WTC11 (cell line): ENCODE measurements at regions not wholly inside any gene's neighbourhood (a gene's known extent, or its start where the extent isn't known, plus 50 kb on each side); places are given as distances from the start of the nearest gene placed in this dataset.

Experiments used
- CREB1 ChIP-seq: sonication (generic); formaldehyde crosslinking; IDR thresholded peaks from 2 replicates; pipeline ENCODE4 v1.8.0; 2023; ENCODE audit warnings: mild to moderate bottlenecking, missing genetic modification reagents
- CREM ChIP-seq: sonication (generic); formaldehyde crosslinking; IDR thresholded peaks from 2 replicates; pipeline ENCODE4 v1.8.1; 2022; ENCODE audit warnings: mild to moderate bottlenecking, missing genetic modification reagents, moderate library complexity
- E2F5 ChIP-seq: sonication (generic); formaldehyde crosslinking; IDR thresholded peaks from 2 replicates; pipeline ENCODE4 v1.8.1; 2022; ENCODE audit warnings: mild to moderate bottlenecking, moderate library complexity, missing genetic modification reagents
- MAX ChIP-seq: sonication (generic); formaldehyde crosslinking; IDR thresholded peaks from 2 replicates; pipeline ENCODE4 v1.8.0; 2022; ENCODE audit warnings: mild to moderate bottlenecking, missing genetic modification reagents
- PRRX2 ChIP-seq: fragments of 250-450 bp; sonication (Bioruptor Pico); IDR thresholded peaks from 2 replicates; pipeline ENCODE4 v1.8.0; 2021; ENCODE audit warnings: mild to moderate bottlenecking
- SP1 ChIP-seq: sonication (generic); formaldehyde crosslinking; conservative IDR thresholded peaks from 2 replicates; pipeline ENCODE4 v1.8.1; 2022; ENCODE audit warnings: missing genetic modification reagents
- TP53 ChIP-seq: sonication (generic); formaldehyde crosslinking; IDR thresholded peaks from 2 replicates; pipeline ENCODE4 v1.8.1; 2023; ENCODE audit warnings: mild to moderate bottlenecking, missing genetic modification reagents
- TF ChIP-seq, protein P1 (sequence below): sonication (generic); formaldehyde crosslinking; conservative IDR thresholded peaks from 2 replicates; pipeline ENCODE4 v1.8.1; 2022; ENCODE audit warnings: mild to moderate bottlenecking, missing genetic modification reagents
- TF ChIP-seq, protein P2 (sequence below): sonication (generic); formaldehyde crosslinking; IDR thresholded peaks from 2 replicates; pipeline ENCODE4 v1.8.1; 2023; ENCODE audit warnings: mild to moderate bottlenecking, missing genetic modification reagents, moderate library complexity
- TF ChIP-seq, protein P3 (sequence below): fragments of 200-600 bp; IDR thresholded peaks from 2 replicates; pipeline ENCODE4 v1.8.0; 2022; ENCODE audit warnings: antibody characterized with exemption
- TF ChIP-seq, protein P4 (sequence below): fragments of 250-450 bp; sonication (Bioruptor Pico); IDR thresholded peaks from 2 replicates; pipeline ENCODE4 v1.9.0; 2021; ENCODE audit warnings: mild to moderate bottlenecking, borderline replicate concordance
- TF ChIP-seq, protein P5 (sequence below): sonication (generic); formaldehyde crosslinking; IDR thresholded peaks from 2 replicates; pipeline ENCODE4 v1.8.1; 2023; ENCODE audit warnings: mild to moderate bottlenecking, missing genetic modification reagents, moderate library complexity

DNA sequence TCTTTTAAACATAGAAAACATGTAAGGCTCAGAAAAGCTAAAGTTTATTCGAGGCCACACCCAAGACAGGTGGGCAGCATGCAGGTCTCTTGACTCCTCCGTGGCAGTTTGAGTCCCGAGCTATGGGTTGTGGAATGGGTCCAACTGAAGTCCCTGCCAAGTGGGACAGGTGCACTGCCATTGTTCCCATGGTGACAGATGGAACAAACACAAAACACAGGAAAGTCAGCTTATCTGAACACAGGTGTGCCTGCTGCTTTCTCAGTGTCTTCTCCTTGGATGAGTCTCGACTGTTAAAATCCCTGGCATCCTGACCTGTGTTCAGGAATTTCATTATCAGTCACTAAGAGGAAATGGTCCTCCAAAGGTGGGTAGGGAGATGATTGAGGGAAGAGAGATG lies 99.0 kb upstream of the RAB4A start:
- TF ChIP-seq, protein P1, sequence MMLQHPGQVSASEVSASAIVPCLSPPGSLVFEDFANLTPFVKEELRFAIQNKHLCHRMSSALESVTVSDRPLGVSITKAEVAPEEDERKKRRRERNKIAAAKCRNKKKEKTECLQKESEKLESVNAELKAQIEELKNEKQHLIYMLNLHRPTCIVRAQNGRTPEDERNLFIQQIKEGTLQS (CRISPR knock-in tag): no peak
- TF ChIP-seq, protein P2, sequence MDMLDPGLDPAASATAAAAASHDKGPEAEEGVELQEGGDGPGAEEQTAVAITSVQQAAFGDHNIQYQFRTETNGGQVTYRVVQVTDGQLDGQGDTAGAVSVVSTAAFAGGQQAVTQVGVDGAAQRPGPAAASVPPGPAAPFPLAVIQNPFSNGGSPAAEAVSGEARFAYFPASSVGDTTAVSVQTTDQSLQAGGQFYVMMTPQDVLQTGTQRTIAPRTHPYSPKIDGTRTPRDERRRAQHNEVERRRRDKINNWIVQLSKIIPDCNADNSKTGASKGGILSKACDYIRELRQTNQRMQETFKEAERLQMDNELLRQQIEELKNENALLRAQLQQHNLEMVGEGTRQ (CRISPR knock-in tag): no peak
- TF ChIP-seq, protein P3, sequence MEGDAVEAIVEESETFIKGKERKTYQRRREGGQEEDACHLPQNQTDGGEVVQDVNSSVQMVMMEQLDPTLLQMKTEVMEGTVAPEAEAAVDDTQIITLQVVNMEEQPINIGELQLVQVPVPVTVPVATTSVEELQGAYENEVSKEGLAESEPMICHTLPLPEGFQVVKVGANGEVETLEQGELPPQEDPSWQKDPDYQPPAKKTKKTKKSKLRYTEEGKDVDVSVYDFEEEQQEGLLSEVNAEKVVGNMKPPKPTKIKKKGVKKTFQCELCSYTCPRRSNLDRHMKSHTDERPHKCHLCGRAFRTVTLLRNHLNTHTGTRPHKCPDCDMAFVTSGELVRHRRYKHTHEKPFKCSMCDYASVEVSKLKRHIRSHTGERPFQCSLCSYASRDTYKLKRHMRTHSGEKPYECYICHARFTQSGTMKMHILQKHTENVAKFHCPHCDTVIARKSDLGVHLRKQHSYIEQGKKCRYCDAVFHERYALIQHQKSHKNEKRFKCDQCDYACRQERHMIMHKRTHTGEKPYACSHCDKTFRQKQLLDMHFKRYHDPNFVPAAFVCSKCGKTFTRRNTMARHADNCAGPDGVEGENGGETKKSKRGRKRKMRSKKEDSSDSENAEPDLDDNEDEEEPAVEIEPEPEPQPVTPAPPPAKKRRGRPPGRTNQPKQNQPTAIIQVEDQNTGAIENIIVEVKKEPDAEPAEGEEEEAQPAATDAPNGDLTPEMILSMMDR: no peak
- TF ChIP-seq CREB1 (CRISPR knock-in tag) (no peak), TP53 (no peak), CREM (CRISPR knock-in tag) (no peak), PRRX2 (CRISPR knock-in tag) (no peak), MAX (CRISPR knock-in tag) (no peak), E2F5 (CRISPR knock-in tag) (no peak), SP1 (CRISPR knock-in tag) (no peak)
- TF ChIP-seq, protein P4, sequence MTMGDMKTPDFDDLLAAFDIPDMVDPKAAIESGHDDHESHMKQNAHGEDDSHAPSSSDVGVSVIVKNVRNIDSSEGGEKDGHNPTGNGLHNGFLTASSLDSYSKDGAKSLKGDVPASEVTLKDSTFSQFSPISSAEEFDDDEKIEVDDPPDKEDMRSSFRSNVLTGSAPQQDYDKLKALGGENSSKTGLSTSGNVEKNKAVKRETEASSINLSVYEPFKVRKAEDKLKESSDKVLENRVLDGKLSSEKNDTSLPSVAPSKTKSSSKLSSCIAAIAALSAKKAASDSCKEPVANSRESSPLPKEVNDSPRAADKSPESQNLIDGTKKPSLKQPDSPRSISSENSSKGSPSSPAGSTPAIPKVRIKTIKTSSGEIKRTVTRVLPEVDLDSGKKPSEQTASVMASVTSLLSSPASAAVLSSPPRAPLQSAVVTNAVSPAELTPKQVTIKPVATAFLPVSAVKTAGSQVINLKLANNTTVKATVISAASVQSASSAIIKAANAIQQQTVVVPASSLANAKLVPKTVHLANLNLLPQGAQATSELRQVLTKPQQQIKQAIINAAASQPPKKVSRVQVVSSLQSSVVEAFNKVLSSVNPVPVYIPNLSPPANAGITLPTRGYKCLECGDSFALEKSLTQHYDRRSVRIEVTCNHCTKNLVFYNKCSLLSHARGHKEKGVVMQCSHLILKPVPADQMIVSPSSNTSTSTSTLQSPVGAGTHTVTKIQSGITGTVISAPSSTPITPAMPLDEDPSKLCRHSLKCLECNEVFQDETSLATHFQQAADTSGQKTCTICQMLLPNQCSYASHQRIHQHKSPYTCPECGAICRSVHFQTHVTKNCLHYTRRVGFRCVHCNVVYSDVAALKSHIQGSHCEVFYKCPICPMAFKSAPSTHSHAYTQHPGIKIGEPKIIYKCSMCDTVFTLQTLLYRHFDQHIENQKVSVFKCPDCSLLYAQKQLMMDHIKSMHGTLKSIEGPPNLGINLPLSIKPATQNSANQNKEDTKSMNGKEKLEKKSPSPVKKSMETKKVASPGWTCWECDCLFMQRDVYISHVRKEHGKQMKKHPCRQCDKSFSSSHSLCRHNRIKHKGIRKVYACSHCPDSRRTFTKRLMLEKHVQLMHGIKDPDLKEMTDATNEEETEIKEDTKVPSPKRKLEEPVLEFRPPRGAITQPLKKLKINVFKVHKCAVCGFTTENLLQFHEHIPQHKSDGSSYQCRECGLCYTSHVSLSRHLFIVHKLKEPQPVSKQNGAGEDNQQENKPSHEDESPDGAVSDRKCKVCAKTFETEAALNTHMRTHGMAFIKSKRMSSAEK: no peak
- TF ChIP-seq, protein P5, sequence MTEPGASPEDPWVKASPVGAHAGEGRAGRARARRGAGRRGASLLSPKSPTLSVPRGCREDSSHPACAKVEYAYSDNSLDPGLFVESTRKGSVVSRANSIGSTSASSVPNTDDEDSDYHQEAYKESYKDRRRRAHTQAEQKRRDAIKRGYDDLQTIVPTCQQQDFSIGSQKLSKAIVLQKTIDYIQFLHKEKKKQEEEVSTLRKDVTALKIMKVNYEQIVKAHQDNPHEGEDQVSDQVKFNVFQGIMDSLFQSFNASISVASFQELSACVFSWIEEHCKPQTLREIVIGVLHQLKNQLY (CRISPR knock-in tag): no peak
